ENCODE measurements at regions not wholly inside any gene's neighbourhood (a gene's known extent, or its start where the extent isn't known, plus 50 kb on each side); places are given as distances from the start of the nearest gene placed in this dataset.
"Not testable (repeated sequence)": the region's sequence is repeated elsewhere in the genome, so short reads cannot be mapped to it uniquely, and the experiment has no call there.

- DNase-seq = no peak
Observed at GRCh38 chr2:16196687-16197503, 256.5 kb downstream of the MYCN start.

- no peak for DNase-seq
Observed at GRCh38 chr2:16195681-16196070, 255.3 kb downstream of the MYCN start.

DNA sequence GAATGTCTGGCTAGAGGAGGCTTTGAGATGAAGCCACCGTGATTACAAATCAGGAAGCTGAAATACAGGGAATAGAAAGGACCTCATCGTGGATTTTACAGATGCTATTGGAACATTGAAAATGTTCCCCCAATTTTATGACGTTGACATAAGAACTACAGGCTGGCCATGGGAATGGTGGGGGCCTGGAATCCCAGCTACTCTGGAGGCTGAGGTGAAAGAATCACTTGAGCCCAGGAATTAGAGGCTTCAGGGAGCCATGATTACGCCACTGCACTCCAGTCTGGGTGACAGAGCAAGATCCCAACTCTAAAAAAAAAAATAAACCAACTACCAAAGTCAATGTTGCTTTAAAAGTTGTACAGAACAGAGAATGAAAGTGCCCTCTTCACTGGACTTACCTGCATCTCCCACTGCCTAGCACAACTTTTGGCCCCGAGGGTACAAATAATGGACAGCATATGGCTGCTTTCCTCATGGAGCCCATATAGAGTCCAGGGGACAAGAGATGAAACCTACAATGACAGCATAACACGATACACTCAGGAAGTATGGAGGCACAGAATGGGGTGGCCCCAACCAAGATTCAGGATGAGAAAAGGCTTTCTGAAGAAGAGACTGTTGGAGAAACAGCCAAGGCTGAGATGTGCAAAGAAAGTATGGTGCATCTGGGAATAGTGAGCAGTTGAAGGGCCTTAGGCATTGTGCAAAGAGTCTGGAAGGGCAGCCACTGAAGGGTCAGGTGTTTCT is 254.8 kb downstream of the MYCN start:
- no peak for DNase-seq

GRCh38 chr2:16194530-16194929 is 254.2 kb downstream of the MYCN start:
- no peak for DNase-seq

DNA sequence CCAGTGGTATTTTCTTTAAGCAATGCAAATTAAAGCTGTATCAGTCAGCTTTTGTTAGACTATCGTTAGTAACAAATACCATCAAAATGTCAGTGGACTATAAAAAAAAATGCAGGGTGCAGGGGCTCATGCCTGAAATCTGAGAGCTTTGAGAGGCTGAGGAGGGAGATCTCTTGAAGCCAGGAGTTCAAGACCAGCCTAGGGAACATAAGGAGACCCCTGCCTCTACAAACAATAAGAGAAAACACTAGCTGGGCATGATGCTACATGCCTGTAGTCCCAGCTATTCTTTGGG is 253.7 kb downstream of the MYCN start:
- DNase-seq = no peak

- no peak for DNase-seq
Observed at GRCh38 chr2:16192416-16193216, 252.3 kb downstream of the MYCN start.

DNA sequence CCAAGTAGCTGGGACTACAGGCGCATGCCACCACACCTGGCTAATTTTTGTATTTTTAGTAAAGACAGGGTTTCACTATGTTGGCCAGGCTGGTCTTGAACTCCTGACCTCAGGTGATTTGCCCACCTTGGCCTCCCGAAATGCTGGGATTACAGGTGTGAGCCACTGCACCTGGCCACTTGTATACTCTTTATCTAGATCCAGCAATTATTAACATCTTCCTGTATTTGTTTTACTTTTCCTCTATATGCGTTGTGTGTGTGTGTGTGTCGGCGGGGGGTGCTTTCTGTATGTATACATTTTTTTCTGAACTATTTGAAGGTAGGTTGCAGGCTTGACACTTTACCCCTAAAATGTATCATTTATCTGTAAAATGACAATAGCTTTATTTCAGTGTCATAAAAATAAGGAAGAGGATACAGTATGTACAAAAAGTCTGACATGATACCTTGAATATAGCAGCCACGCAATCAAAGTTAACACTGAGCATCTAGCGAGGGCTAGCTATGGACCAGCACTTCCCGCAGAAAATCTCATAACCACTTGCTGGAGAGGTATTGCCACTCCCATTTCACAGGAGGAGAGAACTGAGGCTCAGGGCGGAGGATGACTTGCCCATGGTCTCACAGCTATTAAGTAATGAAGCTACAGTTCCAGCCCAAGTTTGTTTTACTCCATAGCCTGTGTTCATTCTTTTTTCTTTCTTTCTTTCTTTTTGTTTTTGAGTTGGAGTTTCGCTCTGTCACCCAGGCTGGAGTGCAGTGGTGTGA is 251.3 kb downstream of the MYCN start:
- DNase-seq = no peak

DNA sequence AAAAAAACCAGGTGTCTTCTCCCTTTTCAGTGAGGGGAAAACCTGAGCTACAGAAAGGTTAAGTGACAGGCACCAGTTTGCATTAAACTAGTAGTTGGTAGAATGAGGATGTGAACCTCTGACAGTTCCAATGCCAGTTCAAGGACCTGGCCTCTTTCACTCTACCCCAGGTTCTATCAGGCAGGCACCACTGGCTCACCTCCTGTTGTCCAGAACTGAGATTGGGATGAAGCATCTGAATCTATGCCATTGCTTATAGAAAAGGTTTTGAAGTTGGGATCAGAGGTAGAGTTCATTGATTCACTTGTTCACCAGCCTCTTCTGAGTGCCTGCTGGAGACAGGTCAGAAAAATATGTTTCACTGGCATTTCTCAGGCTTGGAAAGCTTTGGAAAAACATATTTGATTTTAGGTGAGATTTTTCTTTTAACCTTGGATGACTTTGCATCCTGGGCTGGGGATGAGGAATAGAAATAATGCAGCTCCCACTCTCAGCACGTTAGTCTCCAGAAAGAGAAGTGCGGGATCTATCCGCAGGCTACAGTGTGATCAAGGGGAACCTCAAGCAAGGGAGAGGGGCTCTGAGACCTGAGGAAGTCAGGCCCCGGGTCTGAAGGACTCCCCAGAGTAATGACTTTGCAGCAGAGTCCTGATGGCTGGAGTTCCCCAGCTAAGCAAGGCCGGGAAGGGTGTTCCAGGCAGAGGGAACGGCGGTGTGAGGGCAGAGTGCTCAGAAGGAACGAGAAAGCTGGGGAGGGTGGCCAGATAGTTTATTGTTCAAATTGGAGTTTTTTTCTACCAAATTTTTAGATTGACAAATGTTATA is 250.3 kb downstream of the MYCN start:
- no peak for DNase-seq

GRCh38 chr2:16189836-16190160 is 249.4 kb downstream of the MYCN start:
- DNase-seq = no peak

- peak; percentile 46 to 74 for DNase-seq
Observed at GRCh38 chr2:16189029-16189835, 248.9 kb downstream of the MYCN start.

- DNase-seq = no peak
Observed at GRCh38 chr2:16188261-16188890, 248.0 kb downstream of the MYCN start.

DNA sequence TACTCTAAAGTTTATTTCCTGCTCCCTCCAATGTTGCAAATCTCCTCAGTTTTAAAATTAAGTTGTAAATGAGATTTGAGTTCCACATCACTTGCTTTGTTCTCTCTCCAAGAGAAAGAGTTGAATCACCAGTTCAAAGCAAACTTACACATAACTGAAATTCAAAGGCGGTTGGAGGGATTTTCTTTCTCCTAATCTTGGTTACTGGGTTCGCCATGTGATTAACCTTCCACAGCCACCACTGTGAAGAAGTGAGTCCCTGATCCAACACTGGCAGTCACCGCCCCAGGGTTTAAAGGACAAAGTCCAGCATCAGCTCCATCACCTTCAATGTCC is 247.1 kb downstream of the MYCN start:
- DNase-seq = no peak

DNA sequence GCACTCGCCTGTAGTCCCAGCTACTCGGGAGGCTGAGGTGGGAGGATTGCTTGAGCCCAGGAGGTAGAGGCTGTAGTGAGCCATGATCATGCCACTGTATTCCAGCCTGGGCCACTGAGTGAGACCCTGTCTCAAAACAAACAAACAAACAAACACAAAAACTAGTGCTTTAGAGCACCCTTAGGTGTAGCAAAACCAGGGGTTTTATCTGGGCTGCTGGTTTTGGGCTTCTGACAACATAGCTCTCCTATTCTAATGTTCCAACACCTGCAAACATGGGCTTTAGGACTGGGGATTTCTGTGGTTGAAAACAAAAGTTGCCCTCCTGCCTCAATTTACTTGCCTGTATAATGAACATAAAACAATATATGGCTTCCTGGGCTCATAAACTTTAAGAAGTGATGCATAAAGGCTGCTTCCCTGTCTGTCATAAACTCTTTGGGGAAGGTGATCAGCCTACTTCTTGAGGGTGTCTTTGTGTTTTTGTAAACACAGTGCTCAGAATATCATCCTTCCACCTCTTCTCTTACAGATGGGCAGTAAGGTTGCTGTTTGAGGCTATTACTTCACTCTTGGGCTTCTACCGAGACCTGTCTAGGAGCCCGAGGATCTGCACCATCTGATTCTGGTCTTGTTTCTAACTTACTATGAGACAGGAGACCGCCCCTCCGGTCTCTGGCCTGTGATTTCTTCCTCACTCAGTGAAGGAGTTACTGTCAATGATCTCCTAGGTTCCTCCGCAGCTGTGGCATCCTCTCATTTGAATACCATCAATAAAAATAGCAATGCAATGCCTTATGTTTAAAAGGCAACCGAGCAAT is 246.5 kb downstream of the MYCN start:
- DNase-seq = no peak

- DNase-seq = no peak
Observed at GRCh38 chr2:16185801-16186272, 245.5 kb downstream of the MYCN start.

DNA sequence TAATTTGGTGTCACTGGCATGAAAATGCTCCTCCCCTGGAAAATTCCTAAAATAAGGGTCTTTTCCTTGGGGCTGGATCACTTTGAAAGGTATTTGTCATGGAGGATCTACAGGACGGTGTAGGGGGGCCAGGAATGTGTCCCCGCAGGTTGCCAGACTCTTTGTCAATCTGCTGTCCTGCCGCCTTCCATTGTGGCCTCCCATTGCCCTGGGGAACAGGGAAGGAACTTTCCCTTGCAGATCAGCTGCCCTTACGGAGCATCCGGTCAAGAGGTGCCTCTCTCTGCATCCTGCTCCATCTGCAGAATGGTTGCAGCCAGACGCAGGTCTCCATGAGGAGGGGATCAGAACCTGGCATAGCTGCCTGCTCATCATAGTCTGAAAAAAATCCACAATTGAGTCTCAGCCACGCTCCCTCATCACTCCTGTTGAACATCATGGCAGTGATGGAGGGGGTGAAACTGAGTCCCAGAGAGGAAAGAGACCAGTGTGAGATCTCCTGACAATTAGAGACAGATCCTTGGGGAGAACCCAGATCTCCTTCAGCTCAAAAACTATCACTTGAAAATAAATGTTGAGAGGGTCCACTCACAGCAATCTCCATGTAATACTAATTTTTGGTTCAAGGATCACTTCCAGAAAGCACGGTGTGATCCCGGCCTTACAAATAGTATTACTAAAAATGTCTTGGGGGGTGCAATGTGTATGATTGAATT is 244.8 kb downstream of the MYCN start:
- no peak for DNase-seq

GRCh38 chr2:16184341-16184890 is 244.1 kb downstream of the MYCN start:
- no peak for DNase-seq

GRCh38 chr2:16183345-16183744 is 243.0 kb downstream of the MYCN start:
- DNase-seq = no peak

DNA sequence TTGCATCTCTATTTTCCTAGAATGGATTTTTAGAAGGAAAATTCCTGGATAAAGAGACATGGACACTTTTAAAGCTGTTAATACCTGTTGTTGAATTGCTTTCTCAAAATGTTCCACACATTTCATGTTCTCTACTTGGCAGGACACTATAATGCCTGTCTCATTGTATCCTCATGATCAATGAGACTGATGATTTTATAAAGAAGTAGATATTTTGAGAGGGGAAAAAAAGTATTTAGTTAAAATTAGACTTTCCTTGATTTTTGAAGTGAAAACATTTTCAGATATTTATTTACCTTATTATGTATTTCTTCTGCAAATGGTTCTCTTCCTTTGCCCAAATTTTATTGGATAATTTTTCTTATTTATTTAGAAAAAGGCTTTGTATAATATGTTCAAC is 242.5 kb downstream of the MYCN start:
- DNase-seq = no peak

DNA sequence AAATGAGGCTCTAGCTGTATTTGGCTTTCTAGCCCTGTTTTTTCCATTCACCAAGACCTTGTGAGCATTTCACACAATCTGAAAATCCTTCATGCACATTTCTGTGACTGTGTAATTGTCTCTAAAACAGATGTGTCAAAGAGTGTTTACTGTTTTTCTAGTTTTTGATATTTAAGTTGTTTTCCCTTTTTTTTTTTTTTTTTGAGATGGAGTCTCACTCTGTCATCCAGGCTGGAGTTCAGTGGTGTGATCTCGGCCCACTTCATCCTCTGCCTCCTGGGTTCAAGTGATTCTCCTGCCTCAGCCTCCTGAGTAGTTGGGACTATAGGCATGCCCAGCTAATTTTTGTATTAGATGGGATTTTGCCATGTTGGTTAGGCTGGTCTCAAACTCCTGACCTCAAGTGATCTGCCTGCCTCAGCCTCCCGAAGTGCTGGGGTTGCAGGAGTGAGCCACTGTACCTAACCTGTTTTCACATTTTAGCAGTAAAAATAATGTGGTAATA is 242.0 kb downstream of the MYCN start:
- not testable (repeated sequence) for DNase-seq

All from NCI-H524 (cell line).